KG1 (cell line): ENCODE measurements at regions not wholly inside any gene's neighbourhood (a gene's known extent, or its start where the extent isn't known, plus 50 kb on each side); places are given as distances from the start of the nearest gene placed in this dataset.
"Not testable (repeated sequence)": the region's sequence is repeated elsewhere in the genome, so short reads cannot be mapped to it uniquely, and the experiment has no call there.

Source experiments
- DNase-seq: peaks from one replicate; lab custom pipeline; 2025; lab: John Stamatoyannopoulos, UW

- DNase-seq = no peak
Observed at GRCh38 chr18:33854086-33854826, 276.2 kb downstream of the ASXL3 start.

GRCh38 chr18:33853187-33853586 is 275.2 kb downstream of the ASXL3 start:
- no peak for DNase-seq

- no peak for DNase-seq
Observed at GRCh38 chr18:33851546-33852078, 273.6 kb downstream of the ASXL3 start.

GRCh38 chr18:33849731-33850130 is 271.7 kb downstream of the ASXL3 start:
- no peak for DNase-seq

GRCh38 chr18:33844232-33844631 is 266.2 kb downstream of the ASXL3 start:
- DNase-seq = no peak

- DNase-seq = no peak
Observed at GRCh38 chr18:33841221-33841967, 263.4 kb downstream of the ASXL3 start.

- DNase-seq = no peak
Observed at GRCh38 chr18:33840212-33840593, 262.2 kb downstream of the ASXL3 start.

GRCh38 chr18:33839452-33840211 is 261.6 kb downstream of the ASXL3 start:
- no peak for DNase-seq

GRCh38 chr18:33838054-33838453 is 260.0 kb downstream of the ASXL3 start:
- no peak for DNase-seq

GRCh38 chr18:33837191-33837590 is 259.2 kb downstream of the ASXL3 start:
- no peak for DNase-seq

- no peak for DNase-seq
Observed at GRCh38 chr18:33836564-33836963, 258.5 kb downstream of the ASXL3 start.

- DNase-seq = no peak
Observed at GRCh38 chr18:33835419-33835818, 257.4 kb downstream of the ASXL3 start.

GRCh38 chr18:33833842-33834241 is 255.8 kb downstream of the ASXL3 start:
- no peak for DNase-seq

- no peak for DNase-seq
Observed at GRCh38 chr18:33831424-33831823, 253.4 kb downstream of the ASXL3 start.

GRCh38 chr18:33830213-33830612 is 252.2 kb downstream of the ASXL3 start:
- DNase-seq = no peak

- DNase-seq = no peak
Observed at GRCh38 chr18:33828949-33829348, 250.9 kb downstream of the ASXL3 start.

- no peak for DNase-seq
Observed at GRCh38 chr18:33826151-33826550, 248.1 kb downstream of the ASXL3 start.

- DNase-seq = no peak
Observed at GRCh38 chr18:33821503-33821902, 243.5 kb downstream of the ASXL3 start.

- DNase-seq = no peak
Observed at GRCh38 chr18:33820517-33821371, 242.7 kb downstream of the ASXL3 start.

- not testable (repeated sequence) for DNase-seq
Observed at GRCh38 chr18:33819692-33820343, 241.8 kb downstream of the ASXL3 start.

- DNase-seq = no peak
Observed at GRCh38 chr18:33818145-33818544, 240.1 kb downstream of the ASXL3 start.
